Middle frontal gyrus (tissue), 1 donor: ENCODE measurements at regions not wholly inside any gene's neighbourhood (a gene's known extent, or its start where the extent isn't known, plus 50 kb on each side); places are given as distances from the start of the nearest gene placed in this dataset.

Source experiments
- DNase-seq: peaks from one replicate; pipeline ENCODE4 v3.0.0-alpha.2; 2015; ENCODE audit warnings: low spot score; ENCODE audit errors: extremely low spot score

DNA sequence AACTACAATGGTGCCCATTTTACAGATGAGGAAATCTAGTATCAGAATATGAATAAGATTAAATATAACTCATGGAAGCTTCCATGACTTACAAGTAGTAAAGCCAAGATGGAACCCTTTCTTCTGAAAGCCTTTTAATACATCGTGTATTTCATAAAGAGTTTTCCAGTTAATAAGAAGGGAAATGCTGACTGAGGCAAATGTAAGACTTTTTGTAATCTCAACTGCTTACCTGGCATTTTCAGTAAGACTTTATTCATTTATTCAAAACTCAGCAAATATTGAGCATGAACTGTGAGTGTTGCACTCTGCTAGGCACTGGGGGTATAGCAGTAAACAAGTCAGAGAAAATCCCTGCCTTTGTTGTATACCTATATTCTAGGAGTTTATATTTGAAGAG lies 256.4 kb upstream of the THRB start:
- DNase-seq = no peak

DNA sequence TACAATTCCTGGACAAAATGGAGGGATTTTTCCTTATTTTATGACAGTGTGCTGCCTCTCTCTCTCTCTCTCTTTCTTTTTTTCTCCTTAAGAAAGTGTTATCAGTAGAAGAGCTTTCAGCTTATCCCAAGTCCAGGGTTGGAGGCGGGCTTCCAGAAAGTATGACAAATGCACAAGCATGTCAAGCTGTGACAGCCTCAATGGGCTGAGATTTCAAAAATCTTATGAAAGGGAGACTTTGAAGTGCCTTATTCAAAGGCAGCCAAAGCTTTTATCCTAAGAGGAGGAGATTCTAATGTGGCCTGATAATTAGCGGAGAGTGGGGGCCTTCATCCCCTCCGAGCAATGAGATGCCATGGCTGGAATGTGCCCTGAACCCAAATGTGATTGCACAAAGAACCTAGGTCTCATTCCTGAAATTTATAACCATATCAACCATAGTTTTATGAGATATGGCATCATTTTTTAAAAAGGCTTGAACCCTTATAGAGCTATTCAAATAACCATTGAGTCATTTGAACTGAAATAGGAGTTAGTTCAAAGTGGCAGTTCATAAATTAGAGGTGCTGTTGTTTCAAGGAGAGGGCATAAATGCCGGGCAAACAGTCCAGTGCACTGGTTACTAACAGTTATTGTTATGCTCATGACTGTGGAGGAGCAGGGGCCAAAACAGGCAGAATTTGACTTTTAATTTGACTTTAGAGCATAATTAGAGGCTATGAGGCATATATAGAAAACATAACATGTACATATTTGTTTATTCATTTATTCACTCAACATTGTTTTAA lies 261.6 kb upstream of the THRB start:
- DNase-seq = no peak

DNA sequence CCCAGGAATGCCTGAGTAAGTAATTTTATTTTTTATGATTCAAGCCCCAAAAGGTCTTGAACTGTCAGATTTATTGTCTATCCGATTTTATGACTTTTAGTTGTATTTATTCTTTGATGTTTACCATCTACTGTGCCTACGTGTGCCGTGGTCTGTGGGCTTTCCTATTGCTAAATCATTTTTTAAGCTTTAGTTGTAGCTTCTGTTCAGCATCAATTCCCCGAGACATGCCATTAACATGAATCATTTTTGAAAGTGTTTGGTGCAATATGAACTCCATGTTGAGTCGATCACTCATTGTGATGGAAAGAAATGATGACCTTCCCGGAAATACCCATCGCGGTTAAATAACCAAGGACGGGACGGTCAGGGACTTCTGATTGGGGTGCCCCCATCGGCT lies 268.7 kb upstream of the THRB start:
- no peak for DNase-seq

DNA sequence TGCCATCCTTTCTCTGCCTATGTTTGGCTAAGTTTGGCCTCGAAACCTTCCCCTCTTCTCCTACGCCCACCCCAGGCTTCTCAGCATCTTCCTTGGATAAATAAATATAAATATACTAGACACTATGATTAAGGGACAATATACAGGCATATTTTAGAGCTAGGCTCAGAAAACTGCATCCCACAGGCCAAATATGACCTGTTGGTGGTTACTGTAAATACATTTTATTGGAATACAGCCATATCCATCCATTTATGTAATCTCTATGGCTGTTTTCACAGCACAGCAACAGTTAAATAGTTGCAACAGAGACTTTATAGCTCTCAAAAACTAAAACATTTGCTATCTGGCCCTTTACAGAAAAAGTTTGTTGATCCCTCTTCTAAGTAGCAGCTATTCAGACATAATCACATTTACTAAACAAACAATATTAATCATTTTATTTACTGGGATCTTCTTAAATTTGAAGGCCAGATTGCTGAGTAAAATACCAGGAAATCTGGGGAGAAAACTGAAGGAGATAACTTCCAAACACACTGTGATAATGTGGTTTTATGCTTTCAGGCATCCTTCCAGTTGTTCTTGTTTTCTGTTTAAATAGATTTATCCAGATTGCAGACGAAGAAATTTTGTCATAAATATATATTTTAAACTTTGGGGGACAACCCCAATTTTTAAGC lies 269.7 kb upstream of the THRB start:
- DNase-seq = no peak

DNA sequence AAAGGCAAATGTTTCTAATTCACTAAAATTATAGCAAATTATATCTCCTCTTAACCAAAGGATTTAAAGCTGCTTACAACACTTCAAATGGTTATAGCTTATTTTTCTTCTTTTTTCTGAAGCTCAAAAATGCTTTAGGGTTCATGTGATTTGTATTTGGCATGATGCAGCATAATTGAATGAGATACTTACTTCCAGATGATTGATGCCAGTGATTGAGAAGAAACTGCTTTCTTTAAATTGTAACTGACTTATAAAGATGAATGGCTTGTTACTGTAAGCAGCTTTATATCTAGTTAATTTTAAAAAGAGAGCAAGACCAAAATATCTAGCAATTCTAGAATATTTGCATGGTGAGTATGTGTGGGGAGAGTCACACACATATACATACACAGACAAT lies 270.7 kb upstream of the THRB start:
- no peak for DNase-seq

DNA sequence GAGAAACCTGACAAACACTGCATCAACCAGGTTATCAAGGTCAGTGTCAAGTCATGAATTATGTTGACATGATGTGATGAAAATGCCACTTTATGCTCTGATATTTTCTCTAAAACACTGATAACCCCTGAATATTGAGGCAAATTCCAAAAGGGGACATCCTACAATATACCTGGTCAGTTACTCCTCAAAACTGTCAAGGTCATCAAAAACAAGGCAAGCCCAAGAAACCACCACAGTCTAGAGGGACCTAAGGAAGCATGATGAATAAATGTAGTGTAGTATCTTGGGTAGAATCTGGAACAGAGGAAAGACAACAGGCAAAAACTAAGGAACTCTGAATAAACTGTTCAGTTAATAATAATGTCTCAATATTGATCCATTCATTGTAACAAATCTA lies 275.3 kb upstream of the THRB start:
- DNase-seq = no peak

DNA sequence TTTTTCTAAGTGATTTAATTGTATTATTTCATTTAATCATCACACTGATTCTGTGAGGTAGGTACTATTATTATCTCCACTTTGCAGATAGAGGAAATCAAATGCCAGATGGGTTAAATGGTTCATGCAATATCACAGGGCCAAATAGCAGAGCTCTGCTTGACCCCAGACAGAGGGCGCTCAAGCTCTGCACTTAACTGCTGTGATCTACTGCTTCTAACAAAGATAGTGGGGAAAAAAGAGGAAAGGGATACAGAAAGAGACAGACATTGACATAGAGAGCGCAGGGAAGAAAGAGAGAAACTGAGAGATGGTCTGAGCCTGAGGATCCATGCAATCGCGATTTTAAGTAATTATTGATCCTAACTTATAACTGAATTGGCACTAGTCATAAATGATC lies 279.1 kb upstream of the THRB start:
- DNase-seq = no peak

DNA sequence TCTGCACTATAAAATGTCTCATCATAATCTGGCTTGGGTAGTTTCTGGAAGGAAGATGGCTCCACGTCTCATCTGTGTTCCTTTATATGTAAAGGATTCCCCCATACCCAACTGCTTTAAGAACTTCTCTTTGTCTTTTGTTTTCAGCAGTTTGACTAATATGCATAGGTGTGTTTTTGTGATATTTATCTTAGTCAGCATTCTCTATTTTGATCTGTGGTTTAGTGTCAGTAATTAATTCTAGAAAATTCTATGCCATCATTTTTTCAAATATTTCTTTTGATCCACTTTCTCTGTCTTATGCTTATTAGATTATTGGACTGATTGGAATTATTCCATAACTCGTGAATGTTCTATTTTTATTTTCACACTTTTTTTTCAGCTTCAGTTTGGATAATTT lies 286.3 kb upstream of the THRB start:
- DNase-seq = no peak

DNA sequence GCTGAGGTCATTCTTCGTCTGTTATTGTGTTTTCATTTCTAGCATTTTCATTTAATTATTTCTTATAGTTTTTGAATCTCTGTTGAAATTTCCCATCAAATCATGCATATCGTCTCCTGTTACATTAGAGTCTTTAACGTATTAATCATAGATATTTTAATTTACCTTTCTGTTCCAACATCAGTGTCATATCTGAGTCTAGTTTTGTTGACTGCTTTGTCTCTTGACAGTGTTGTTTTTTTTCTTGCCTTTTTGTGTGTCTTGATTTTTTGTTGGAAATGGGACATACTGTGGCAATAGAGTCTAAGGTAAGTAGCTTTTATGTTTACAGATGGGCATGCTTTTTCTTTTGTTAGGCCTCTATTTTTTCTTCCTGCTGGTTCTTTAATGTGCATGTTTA lies 286.8 kb upstream of the THRB start:
- DNase-seq = no peak

DNA sequence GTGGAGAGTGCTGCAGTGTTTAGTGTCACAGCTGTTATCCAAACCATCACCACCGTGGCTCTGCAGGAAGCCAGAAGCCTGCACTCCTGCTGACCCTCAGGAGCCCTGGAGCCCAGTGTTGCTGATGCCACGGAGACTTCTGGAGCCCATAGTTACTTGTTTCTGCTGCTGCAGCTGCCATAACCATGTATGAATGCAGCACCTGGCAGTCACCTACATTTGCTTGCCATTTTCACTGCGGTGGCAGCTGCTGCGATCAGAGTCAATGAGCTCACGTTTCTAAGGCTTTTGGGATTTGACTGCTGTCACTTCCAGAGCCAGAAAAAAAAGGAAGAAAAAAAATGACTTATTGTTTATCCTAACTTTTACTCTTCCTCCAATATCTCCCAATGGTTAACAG lies 299.2 kb upstream of the THRB start:
- DNase-seq = no peak

DNA sequence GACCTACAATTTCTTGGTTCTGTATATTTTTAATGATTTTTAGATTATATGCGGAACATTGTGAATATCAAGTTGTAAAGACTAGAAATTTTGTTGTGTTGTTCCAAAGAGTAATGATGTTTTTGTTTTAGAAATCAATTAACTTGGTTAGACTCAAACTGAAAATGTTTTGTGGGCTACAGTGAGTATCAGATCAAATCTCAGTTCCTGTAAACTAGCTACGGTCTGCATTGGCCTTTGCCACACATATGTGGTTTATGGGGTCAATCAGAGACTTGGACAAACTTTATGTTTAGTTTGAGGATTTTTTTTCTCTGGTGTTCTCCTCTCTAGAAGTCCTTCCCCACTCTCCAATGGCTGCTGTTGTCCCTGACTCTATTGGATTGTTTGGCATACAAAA lies 308.0 kb upstream of the THRB start:
- DNase-seq = no peak

DNA sequence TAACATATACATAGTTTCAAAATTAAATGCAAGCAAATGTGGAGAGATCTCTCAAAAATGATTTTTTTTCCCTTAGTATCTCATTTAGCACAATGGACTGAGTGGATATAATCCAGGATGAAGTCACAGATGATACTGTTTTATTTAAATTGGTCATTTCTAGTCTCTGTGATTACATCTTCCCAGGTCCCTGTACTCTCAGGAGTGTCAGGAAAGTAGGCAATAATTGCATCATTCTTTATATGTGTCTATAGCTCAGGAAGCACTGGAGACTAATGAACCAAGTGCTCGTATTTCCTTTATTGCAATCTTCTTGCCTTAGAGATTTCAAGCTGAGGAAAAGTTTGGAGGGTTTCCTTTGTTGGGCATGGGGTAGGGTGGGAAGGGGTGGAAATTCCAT lies 309.4 kb upstream of the THRB start:
- DNase-seq = no peak

DNA sequence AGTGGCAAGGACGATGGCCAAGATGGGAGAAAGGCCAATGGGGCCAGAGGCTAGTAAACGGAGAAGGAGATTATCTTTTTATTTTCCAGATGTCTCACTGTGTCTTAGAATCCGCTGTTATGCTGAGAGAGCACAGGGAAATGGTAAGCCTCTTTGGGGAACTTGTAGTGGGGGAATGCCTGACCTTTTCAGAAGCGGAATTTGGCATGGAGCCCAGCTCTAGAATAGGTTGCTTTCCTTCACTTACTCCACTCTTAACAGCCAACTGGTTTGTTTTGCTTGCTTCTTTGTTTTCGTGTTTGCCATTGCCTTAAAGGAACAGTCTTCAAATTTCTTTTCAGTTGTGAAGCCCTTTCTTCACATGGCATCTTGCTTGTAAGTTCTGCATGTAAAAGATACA lies 316.2 kb upstream of the THRB start:
- no peak for DNase-seq

DNA sequence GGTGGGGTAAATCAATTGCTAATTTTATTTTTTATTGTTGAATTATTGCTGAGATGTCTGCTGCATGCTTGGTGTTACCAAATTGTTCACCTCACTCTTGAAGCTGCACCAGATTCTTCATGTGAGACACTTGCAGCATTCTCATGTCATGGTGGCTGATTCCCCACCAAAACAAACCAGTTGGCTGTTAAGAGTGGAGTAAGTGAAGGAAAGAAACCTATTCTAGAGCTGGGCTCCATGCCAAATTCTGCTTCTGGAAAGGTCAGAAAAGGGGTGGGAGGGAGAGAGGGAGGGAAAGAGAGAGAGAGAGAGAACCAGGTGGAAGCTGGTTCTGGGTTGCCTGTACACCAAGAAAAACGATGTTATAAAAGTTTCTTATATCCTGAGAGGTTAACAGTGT lies 317.5 kb upstream of the THRB start:
- DNase-seq = no peak

DNA sequence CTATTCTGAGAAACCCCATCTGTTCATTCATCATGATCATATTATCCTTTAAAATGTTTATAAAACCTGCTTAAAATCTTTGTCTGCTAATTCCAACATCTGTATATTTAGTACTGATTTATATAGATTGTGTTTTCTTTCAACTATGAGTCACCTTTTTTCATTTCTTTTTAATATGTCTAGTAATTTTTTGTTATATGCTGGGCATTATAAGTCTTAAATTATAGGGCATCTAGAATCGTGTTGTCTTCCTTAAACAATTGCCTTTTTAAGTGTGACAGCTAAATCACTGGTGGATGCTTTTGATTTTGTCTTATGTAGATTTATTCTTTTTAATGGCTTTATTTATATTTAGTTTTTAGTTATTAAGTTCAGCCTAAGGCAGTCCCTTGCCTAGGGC lies 323.4 kb upstream of the THRB start:
- DNase-seq = no peak

DNA sequence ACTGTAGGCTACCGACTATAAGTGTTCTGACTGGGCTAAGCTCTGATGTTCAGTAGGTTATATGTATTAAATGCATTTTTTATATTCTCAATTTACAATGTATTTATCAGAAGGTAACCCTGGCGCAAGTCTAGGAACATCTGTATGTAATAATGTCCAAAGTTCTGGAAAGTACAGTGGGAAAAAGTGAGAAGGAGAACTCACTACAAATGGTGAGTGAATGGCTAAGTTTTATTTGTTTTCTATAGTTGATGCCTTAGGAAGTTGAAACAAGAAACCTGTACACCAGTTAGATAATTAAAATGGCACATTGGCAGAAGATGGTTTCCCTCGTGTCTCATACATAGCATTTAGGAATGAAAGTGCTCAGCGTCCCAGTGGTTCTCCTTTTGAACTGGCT lies 333.4 kb upstream of the THRB start:
- no peak for DNase-seq

DNA sequence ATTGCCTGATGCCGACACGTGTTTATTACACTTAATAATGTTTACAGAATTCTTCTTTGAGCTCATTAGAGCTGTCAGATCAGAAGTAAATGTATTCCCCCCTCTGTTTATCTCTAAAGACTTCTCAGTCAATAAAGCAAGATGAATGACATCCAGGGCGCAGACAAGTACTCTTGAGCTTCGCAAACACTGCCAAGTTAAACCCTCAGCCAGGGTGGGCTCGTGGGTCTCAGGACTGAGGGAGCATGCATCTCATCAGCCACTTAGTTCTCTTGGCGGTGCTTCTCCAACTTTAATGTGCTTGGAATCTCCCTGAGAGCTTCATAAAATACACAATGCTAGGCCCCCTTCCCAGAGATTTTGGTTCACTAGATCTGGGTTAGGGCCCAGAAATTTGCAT lies 333.9 kb upstream of the THRB start:
- DNase-seq = no peak

DNA sequence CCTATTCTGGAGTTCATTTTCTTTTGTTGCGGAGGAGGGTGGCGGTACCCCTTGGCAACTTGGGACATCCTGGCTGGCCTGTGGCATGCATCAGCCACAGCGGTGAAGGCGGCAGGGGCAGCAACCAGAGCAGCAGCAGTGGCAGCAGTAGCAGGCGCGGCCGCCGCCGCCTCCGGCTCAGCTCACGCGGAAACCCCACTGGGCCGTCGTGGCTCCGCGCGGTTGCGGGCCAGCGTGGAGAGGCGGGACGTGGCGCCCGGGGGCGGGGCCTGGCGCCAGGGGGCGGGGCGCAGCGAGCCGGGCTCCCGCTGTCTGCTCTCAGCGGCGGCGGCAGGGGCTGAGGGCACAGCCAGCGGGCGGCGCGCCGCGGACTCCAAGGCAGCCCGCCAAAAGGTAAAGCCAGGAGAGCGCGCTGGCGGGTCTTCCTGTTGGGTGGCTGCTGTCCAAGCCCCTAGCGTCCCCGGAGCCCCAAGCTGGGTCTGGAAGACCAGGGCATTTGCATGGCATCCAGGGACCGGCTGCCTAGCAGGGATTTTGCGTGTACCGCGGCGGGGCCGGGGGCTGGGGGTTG lies 334.4 kb upstream of the THRB start:
- DNase-seq = no peak

DNA sequence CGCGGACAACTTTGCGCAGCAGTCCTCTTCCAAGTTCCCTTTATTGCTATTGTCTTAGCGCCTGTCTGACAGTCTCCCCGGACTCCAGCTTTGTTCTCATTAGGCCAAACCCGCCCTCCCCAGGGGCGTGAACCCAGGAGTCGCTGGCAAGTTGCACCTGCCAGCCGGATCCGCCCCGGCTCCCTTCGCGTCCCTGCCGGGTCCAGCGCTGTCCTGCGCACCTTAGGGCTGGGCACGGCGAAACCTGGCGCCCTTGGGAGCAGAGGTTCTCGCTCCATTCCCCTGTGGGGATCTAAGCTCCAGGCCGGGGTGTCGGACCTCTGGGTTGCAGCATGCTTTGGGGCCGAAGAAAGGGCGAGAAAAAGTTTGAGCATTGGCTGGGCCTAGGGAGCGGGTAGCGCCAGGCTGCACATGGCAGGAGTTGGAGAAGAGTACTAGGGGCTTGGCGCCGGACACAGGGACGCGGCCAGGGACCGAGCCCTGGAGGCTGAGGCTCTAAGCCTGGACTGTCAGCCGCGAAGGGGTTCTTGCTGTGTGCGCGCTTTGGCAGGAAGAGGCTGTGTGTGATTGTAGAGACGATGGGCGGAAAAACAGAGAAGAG lies 335.1 kb upstream of the THRB start:
- no peak for DNase-seq

DNA sequence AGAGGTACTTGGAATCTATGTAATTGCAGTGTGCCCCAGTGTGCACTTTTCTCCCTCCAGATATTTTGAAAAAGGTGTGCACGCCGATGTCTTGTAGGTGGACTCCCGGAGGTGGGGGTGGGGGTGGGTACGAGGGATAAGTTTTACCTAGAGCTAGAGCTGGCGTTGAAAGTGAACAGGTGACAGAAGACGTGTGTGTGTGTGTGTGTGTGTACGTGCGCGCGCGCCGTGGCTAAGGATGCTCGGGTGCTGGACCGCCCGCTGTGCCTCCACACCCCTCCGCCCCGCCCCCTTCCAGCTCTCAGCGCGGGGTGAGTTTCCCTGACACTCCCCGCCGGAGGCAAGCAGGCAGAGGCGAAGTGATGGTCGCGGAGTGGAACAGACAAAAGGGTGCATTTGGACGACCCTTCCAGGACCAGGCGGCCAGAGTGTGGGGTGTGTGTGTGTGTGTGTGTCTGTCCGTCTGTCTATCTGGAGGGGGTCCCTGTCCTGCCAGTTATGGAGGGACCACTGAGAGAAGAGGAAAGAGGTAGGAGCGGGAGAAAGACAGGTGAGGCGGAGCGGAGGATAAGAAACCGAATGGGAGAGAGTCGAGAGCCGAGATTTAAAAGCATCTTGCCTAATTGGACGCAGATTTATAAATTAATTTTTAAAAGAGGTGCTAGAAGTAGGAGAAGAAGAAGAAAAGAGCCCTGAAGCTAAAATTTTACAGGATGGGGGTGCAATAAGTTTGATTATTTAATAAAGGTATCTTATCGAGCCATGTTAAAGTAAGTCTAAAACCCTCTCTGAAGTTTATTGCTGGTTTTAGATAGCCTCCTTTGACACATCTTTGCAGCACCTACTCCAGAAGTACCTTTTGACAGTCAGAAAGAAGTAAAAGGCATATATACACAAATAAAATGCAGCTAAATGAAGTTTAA lies 335.8 kb upstream of the THRB start:
- no peak for DNase-seq

DNA sequence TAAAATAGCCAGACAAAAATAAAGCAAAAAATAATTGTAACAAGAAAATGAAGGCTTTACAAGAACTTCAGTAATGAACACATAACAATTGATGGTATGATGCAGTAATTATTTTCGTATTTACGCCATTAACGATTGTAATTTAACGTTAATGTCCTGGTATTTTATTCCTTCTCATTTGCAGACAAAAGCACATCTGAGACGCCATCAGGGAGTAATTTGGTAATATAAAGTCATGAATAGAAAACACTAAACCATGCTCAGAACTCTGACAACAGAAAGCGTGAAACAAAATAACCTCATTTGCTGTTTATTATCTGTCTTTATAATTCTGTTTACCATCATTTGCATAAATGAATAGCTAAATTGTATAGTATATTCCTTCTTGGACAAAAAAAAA lies 336.6 kb upstream of the THRB start:
- DNase-seq = no peak
